Kidney (tissue), 13 donors: ENCODE measurements at regions not wholly inside any gene's neighbourhood (a gene's known extent, or its start where the extent isn't known, plus 50 kb on each side); places are given as distances from the start of the nearest gene placed in this dataset.

ENCODE experiments used
- DNase-seq, 5 donors: peaks; one replicate each; pipeline ENCODE4 v3.0.0-alpha.2; 2013 to 2020
- FAIRE-seq: peaks from 2 replicates; lab custom pipeline; 2012; peaks lifted over from hg19 to GRCh38; lab: Jason Lieb, UNC
- H3K27ac ChIP-seq, 2 donors: one replicate each; pipeline ENCODE4 v1.7.0; 2013; ENCODE audit warnings: low read depth in 2 of 2, low read length in 2 of 2, inconsistent platforms in 1 of 2
- H3K27me3 ChIP-seq: one replicate; pipeline ENCODE4 v1.7.1; 2013; ENCODE audit warnings: low read length, inconsistent platforms; ENCODE audit not compliant: control insufficient read depth, insufficient read depth
- H3K36me3 ChIP-seq, 3 donors: one replicate each; pipeline versions ENCODE4 v1.7.0 to v1.7.1; 2013; ENCODE audit warnings: low read length in 3 of 3, control low read depth in 1 of 3, inconsistent platforms in 1 of 3; ENCODE audit not compliant: insufficient read depth in 3 of 3, control insufficient read depth in 2 of 3
- H3K4me1 ChIP-seq, 3 donors: one replicate each; pipeline versions ENCODE4 v1.7.0 to v1.7.1; 2013; ENCODE audit warnings: low read length in 3 of 3, inconsistent platforms in 1 of 3, low read depth in 1 of 3; ENCODE audit not compliant: control insufficient read depth in 2 of 3, insufficient read depth in 2 of 3
- H3K4me3 ChIP-seq, 3 donors: one replicate each; pipeline versions ENCODE4 v1.7.0 to v1.8.1; 2013; ENCODE audit warnings: low read length in 3 of 3, control low read depth in 1 of 3, inconsistent platforms in 1 of 3
- H3K9ac ChIP-seq, 3 donors: one replicate each; pipeline versions ENCODE4 v1.7.0 to v1.7.1; 2013; ENCODE audit warnings: low read length in 3 of 3, control low read depth in 1 of 3, inconsistent platforms in 1 of 3
- H3K9me3 ChIP-seq, 3 donors: one replicate each; pipeline versions ENCODE4 v1.7.0 to v1.7.1; 2013; ENCODE audit warnings: low read length in 3 of 3, control low read depth in 1 of 3, inconsistent platforms in 1 of 3; ENCODE audit not compliant: control insufficient read depth in 2 of 3, insufficient read depth in 1 of 3
- CTCF ChIP-seq: IDR thresholded peaks from 3 replicates; pipeline ENCODE4 v1.5.1; 2012; ENCODE audit warnings: mild to moderate bottlenecking, moderate library complexity, borderline replicate concordance; ENCODE audit not compliant: insufficient read depth; ENCODE audit errors: extremely low read depth
- intact Hi-C: fragments of 100-400 bp; cut with DNase I; formaldehyde crosslinking; loops from one replicate; pipeline ENCODE4 v1.11.1; 2022
- donor health status: control.
- donor health status: control.
- donor health status: control.
- donor health status: control.
- donor health status: control.
- donor health status: DM: yes; HTN: yes; CAD: no.
- donor health status: Normal renal cell carcinoma (clear cell type).

GRCh38 chr2:12284487-12284886 lies 432.2 kb upstream of the TRIB2 start:
- no peak for FAIRE-seq
- DNase-seq = no peak
- H3K36me3 ChIP-seq = no peaks in the 10 kb centered on the region
- no peak overlapping the region for H3K27ac ChIP-seq
- H3K27me3 ChIP-seq = no peaks in the 10 kb centered on the region
- H3K9me3 ChIP-seq = no peaks in the 10 kb centered on the region
- TF ChIP-seq CTCF = no peak
- no peak overlapping the region for H3K9ac ChIP-seq
- no peak overlapping the region for H3K4me3 ChIP-seq
- H3K4me1 ChIP-seq = no peaks in the 10 kb centered on the region
- intact Hi-C loops = no loop called here

- Histone ChIP-seq H3K9ac (no peak overlapping the region), H3K9me3 (no peaks in the 10 kb centered on the region), H3K27me3 (no peaks in the 10 kb centered on the region), H3K36me3 (no peaks in the 10 kb centered on the region), H3K4me3 (no peak overlapping the region), H3K4me1 (no peaks in the 10 kb centered on the region), H3K27ac (no peak overlapping the region)
- no peak for TF ChIP-seq CTCF
- intact Hi-C loops = no loop called here
- FAIRE-seq = no peak
- no peak for DNase-seq
Measured at GRCh38 chr2:12286347-12286746, 430.4 kb upstream of the TRIB2 start.

GRCh38 chr2:12287220-12287751 lies 429.4 kb upstream of the TRIB2 start:
- no peaks in the 10 kb centered on the region for H3K36me3 ChIP-seq
- no peak overlapping the region for H3K4me3 ChIP-seq
- no peaks in the 10 kb centered on the region for H3K4me1 ChIP-seq
- intact Hi-C loops = no loop called here
- H3K27me3 ChIP-seq = no peaks in the 10 kb centered on the region
- H3K9ac ChIP-seq = no peak overlapping the region
- H3K27ac ChIP-seq = no peak overlapping the region
- no peaks in the 10 kb centered on the region for H3K9me3 ChIP-seq
- no peak for TF ChIP-seq CTCF
- FAIRE-seq (no peak), DNase-seq (peak in 2 of 5 donors; percentile 41 to 51)

GRCh38 chr2:12288048-12288447 lies 428.7 kb upstream of the TRIB2 start:
- Histone ChIP-seq H3K27ac (no peak overlapping the region), H3K9me3 (no peaks in the 10 kb centered on the region), H3K27me3 (no peaks in the 10 kb centered on the region), H3K4me3 (no peak overlapping the region), H3K9ac (no peak overlapping the region), H3K36me3 (no peaks in the 10 kb centered on the region), H3K4me1 (no peaks in the 10 kb centered on the region)
- intact Hi-C loops = no loop called here
- DNase-seq (peak in 1 of 5 donors; percentile 11), FAIRE-seq (no peak)
- TF ChIP-seq CTCF = no peak
